Panc1 (cell line): ENCODE measurements at regions not wholly inside any gene's neighbourhood (a gene's known extent, or its start where the extent isn't known, plus 50 kb on each side); places are given as distances from the start of the nearest gene placed in this dataset.

Source experiments
- CTCF ChIP-seq: fragments of 450-650 bp; IDR thresholded peaks from 2 replicates; pipeline ENCODE4 v1.5.1; 2017; ENCODE audit warnings: mild to moderate bottlenecking
- POLR2AphosphoS5 ChIP-seq: IDR thresholded peaks from 2 replicates; pipeline ENCODE4 v1.6.1; 2012; ENCODE audit warnings: mild to moderate bottlenecking, low read depth, low read length, moderate library complexity
- REST ChIP-seq, 2 experiments: IDR thresholded peaks; 2 replicates each; pipeline ENCODE4 v1.6.1; 2011 to 2012; ENCODE audit warnings: low read depth in 2 of 2, control low read depth in 1 of 2, low read length in 1 of 2, mild to moderate bottlenecking in 1 of 2, moderate library complexity in 1 of 2; ENCODE audit not compliant: insufficient read depth in 1 of 2
- SIN3A ChIP-seq: IDR thresholded peaks from 2 replicates; pipeline ENCODE4 v1.6.1; 2012; ENCODE audit warnings: low read depth, mild to moderate bottlenecking, low read length, moderate library complexity, borderline replicate concordance; ENCODE audit not compliant: insufficient read depth
- TCF7L2 ChIP-seq: IDR thresholded peaks from 2 replicates; pipeline ENCODE4 v1.6.1; 2011; ENCODE audit warnings: mild to moderate bottlenecking, low read depth, low read length, inconsistent platforms

- TF ChIP-seq CTCF (no peak), TCF7L2 (no peak), SIN3A (no peak), REST (IDR thresholded peaks at IDR 0.05; ENCODE audit: insufficient read depth in 1 of 2, low read depth in 2 of 2, low read length in 1 of 2) (no peak), POLR2AphosphoS5 (no peak)
These were observed 60.7 kb upstream of the ICA1 start for GRCh38 chr7:8322667-8323066.
